ENCODE measurements at regions not wholly inside any gene's neighbourhood (a gene's known extent, or its start where the extent isn't known, plus 50 kb on each side); places are given as distances from the start of the nearest gene placed in this dataset.

- no peak for DNase-seq
These were observed 132.3 kb upstream of the RASGRP1 start for GRCh38 chr15:38696790-38697495.

DNA sequence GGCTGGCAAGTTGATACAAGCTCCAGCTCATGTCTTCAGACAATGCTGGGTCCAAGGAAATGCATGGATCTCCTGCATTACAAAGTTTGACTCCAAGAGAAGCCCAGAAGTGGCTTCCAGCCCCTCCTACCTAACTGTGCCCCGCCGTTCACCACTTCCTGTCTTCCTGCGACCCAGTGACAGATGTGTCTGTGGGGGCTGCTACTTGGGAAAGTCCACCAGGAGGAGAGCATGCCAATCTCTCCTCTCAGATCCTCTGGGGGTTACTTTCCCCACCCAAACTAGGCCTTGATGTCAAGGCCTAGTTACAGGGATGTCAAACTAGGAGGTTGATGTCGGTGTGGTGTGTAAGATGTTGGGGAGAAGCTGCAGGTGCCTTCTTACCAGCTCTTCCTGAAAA, 133.6 kb upstream of the RASGRP1 start:
- no peak for DNase-seq

- peak; percentile 73 for DNase-seq
These were observed 135.1 kb upstream of the RASGRP1 start for GRCh38 chr15:38699633-38700230.

DNA sequence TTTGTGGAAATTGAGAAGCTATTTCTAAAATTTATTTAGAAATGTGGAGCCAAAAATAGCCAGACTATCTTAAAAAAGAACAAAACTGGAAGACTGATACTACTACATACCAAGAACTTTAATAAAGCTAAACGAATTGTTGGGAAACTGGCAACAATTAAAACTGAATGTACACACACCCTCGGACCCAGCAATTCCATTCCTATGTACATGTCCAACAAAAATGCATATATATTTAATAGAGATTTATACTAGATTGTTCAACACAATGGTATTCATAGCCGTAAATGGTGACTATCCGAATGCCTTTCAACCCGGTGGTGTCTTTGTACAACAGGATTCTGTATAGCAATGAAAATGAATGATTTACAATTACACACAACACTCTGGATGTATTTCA, 136.5 kb upstream of the RASGRP1 start:
- no peak for DNase-seq

DNA sequence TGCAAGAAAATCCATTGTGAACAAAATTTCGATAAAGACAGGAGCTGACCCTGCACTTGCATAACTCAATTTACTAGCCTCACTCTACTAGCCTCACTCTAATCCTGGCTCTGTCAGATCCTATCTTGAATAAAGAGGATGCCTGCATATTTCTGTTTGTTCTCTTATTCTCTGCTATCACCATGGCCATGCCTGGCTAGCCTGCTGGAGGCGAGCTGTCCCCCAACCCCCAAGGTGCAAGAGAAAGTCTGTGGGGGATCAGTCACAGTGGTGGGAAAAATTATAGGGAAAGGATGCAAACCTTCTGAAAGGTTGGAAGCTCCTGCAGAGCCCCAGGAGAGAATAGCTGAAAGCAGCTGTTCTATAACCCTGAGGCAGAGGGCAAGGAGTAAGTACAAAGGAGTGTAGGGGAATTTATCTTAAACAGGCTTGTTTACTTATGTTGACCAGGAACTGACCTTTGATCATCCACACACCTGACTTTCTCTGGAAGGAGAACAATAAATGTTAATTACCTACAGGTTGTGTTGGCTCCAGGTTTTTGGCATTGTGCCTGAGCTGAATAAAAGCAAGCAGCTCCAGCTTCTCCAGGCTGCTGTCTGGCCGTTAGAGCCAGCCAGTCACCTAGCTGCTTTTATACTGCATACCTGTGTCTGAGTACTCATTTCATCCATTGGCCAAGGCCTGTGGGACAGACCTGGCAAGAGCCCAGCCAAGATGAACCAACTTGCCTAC, 137.7 kb upstream of the RASGRP1 start:
- DNase-seq: no peak

- DNase-seq: no peak
These were observed 141.0 kb upstream of the RASGRP1 start for GRCh38 chr15:38705436-38706219.

GRCh38 chr15:38706956-38707355, 142.3 kb upstream of the RASGRP1 start:
- no peak for DNase-seq

DNA sequence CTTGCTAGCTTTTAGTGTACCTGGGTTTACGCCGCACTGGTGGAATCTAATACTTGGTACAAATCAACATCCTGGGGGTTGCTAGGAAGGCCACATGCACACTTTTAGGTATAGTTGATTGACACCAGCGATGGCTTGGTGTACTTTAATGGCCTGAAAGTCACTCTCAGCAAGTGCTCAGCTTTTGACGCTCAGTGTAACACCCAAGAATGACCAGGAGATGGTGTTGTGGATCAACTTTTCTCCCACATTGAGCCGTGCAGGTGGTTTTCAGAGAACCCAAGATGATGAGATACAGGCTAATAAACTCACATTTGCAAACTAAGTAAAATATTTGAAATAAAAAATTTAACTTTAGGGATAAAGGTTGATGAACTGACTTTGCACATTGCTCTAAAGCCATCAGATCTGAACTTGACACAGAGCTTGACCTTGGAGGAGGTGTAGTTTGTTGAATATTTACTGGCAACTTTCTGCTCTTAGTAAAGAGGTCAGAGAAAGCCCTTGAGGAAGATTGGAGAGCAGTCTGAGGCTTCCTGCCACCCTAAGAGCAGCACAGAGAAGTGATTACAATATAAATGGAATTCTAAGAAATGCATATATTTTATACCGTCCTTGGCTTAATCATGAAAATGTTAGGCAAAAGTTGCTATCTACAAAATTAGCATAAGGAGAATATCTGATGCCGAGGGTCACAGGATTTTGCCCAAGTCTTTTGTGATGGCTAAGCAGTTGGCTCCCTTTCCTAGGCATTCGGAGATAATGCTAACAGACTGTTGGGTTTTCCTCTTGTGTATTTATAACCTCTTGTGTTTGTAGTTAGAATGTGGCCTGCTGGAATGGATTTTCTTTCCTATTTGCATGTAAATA, 143.4 kb upstream of the RASGRP1 start:
- peak; percentile 32 for DNase-seq

GRCh38 chr15:38708672-38709180, 144.1 kb upstream of the RASGRP1 start:
- DNase-seq: no peak

GRCh38 chr15:38709196-38709595, 144.6 kb upstream of the RASGRP1 start:
- DNase-seq: no peak

- no peak for DNase-seq
These were observed 149.9 kb upstream of the RASGRP1 start for GRCh38 chr15:38714309-38715072.

DNA sequence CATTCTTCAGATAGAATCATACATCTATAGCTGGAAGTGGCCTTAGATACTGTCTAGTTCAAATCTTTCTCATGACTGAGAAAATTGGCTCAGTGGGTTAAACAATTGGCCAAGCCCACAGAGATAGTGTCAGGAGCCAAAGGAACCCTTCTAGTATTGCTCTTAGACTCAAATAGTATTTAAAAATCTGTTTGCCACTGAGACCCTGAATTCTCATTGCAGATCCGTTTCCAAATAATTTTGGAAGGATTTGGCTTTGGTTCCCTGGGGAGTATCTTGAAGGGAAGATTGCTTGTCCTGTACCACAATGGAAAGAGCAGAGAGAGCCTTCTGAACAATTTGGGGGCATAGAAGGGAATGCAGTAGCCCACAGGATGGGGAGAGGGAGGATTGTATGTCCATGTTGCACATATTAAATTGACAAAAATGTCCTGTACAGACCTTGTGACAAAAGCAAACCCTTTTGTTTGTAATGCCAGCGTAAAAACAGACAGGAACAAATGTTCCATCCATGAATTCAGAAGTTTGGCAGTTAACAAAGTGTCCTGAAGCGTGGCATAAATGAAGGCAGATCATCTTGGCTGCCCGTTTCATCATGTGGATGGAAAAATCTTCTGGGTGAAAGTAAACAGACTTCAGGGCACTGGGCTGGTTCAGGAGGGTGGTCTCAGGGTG, 156.4 kb upstream of the RASGRP1 start:
- no peak for DNase-seq

GRCh38 chr15:38721568-38721945, 156.9 kb upstream of the RASGRP1 start:
- no peak for DNase-seq

DNA sequence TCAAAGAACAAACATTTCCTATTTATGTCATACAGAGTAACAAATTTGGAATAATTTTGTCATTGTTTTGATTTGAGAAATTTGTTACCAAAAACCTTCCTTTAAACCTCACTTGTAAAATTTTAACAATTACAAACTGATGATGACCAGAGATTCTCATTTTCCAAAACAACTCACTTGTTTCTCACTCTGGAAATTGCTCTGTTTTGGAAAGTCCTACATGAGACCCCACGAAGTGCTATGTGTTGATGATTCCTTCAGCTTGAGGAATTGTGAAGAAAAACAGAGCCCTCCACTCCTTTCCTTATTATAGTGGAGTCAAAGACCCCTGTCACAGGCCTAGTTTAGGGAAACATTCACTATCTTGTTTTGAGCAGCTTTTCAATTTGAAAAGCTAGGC, 157.6 kb upstream of the RASGRP1 start:
- no peak for DNase-seq

DNA sequence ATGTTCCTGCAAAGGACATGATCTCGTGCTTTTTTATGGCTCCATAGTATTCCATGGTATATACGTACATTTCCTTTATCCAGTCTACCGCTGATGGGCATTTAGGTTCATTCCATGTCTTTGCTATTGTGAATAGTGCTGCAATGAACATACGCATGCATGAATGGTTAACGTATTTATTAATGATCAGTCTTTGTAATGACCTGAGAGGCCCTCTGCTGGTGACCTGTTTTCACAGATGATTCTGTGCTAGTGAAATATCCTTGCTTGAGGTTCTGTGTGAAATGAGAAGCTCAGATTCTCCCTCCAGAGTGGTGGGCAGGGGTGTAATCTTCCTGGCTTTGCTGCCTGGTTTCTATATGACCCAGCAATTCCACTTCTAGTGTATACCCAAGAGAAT, 160.2 kb upstream of the RASGRP1 start:
- no peak for DNase-seq

- DNase-seq: no peak
These were observed 161.6 kb upstream of the RASGRP1 start for GRCh38 chr15:38726187-38726586.

DNA sequence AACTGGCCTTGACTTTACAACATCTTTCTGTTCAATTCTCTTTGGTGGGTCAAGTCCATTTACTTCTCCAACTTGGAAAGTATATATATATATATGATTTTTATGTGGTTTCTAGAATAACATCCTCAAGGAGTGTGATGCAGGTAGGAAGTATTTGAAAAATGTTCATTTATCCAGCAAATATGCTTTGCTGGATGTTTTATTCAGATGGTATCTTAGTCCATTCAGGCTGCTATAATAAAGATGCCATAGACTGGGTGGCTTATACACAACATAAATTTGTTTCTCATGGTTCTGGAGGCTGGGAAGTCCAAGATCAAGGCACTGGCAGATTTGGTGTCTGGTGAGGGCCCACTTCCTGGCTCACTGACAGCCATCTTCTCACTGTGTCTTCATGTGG, 168.7 kb upstream of the RASGRP1 start:
- DNase-seq: no peak

DNA sequence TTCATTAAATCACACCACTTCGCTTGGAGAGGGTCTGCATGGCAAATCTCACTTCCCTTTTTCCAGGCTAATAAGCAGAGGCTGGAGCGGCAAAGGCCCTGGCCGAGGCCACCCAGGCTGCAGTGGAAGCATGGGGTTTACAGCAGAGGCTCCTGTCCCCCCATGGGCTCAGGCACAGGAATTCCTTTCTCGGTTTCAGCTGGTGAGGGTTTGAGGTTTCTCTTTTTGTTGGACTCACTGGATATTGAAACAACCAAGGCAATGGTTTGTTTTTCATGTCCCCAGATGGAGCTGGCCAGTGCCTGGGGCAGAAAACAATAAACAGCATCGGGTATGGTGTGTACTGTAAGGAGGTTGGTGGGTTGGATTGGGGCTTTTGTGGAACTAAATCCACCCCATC, 175.6 kb upstream of the RASGRP1 start:
- no peak for DNase-seq

DNA sequence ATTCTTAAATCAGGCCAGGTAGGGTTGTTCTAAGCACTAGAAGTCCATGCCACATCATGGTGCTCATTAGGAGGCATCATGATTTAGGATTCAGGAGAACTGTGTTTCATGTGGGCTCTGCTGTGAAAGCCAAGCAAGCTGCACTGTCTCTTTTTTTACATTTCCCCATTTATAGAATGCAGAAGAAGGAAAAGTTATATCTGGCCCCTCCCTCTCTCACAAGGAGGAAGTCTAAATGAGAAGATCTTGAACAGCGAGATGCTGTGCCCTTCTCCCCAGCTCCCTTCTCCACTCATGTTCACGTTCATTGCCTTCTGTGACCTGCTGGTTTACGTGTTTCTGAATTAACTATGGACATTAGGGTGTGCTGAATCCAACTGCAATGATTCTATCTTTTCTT, 178.5 kb upstream of the RASGRP1 start:
- no peak for DNase-seq

DNA sequence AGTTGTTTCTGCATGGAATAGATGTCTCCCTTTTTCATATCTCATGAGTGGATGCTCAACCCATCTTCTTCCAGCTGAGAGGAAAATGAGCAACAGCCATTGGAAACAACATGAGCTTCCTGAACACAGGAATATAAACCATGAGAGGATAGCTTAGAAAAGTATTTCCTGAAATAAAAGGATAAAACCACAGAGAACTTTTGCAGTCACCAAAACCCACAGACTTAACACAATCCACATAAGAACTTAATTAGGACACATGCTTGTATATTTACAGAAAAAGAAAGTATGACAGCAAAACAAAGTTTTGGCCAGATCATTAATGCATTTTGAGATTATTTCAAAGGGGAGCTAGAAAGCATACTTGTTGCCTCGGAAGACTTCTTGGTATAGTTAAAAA, 180.5 kb upstream of the RASGRP1 start:
- DNase-seq: no peak

DNA sequence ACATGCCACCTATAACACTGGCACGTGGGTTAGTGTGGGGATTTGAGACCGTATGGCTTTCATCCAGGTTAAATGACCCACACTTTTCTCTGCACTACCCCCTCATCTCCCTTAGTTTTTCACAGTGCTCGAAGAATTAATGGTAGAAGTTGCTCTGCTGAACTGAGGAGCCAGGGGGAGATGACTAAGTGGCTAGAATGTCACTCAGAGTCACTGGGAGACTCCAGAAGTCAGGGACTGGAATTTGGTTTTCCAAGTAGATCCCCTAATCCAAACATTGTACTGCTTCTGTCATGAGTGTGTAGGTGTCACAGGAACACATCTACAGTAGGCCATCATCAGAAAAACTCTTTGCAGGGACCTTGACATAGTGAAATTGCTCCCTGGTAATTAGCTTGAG, 181.0 kb upstream of the RASGRP1 start:
- DNase-seq: no peak

Data from stimulated activated CD4-positive, alpha-beta T cell treated with anti-CD3 and anti-CD28 coated beads, Interleukin-1b, Interleukin-23, amount 100 ng/mL, for 48 hours (primary cell).